ENCODE measurements at regions not wholly inside any gene's neighbourhood (a gene's known extent, or its start where the extent isn't known, plus 50 kb on each side); places are given as distances from the start of the nearest gene placed in this dataset.
"Not testable (repeated sequence)": the region's sequence is repeated elsewhere in the genome, so short reads cannot be mapped to it uniquely, and the experiment has no call there.

DNA sequence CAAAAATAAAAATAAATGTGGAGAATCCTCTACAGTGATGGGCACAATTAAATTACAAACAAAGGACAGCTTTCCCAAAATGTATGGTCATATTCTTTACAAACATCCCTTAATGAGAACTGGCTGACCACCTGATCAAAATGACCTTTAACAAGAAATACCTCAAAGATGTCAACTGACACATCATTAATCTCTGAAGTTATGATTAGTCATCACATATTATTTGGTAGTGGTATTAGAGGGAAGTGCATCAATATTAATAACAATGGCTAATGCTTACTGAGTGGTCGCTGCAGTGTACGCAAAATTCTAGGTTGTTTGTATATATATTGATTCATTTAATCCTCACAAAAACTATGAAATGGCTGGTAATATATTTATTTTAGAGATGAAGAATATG, 340.6 kb downstream of the GJA1 start:
- DNase-seq: no peak

DNA sequence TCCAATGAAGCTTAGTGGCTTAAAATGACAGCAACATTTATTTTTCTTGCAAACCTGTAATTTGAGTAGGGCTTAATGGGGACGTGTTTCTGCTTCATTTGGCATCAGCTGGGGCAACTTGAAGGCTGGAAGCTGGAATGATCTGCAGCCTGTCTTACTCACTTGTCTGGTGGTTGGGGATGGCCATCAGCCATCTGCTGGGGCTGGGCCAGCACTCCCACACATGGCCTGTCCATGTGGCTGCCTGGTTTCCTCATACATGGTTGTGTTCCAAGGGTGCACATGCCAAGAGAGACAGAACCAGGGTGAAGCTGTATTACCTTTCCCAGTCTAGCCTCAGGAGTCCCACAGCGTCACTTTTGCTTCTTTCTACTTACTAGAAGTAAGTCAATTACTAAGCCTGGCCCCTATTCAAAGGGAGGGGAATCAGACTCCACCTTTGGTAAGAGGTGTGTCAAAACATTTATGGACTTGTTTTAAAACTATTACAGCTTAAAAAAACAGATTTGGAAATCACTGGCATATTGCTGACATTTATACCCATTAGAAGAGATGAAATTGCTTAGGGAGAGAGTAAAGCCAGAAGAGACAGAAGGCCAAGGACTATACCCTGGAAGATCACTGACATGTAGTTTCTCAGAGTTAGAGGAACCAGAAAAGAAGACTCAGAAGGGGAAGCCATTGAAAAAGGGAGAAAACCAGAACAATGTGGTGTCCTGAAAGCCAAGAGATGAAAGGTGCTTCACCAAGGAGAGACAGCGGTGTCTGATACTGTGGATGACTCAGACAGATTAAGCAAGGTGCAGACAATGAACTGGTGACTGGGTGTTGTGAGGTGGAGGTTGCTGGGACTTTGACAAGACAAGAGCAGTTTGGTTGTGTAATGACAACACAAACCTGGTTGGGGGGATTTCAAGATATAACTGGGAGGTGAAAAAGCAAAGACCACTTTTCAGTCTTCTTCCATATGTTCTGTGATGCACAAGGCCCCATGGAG, 345.2 kb downstream of the GJA1 start:
- no peak for DNase-seq

- no peak for DNase-seq
Measured at GRCh38 chr6:121791396-121792315, 356.2 kb downstream of the GJA1 start.

GRCh38 chr6:121794630-121795029, 359.2 kb downstream of the GJA1 start:
- DNase-seq: no peak

GRCh38 chr6:121797598-121797997, 362.2 kb downstream of the GJA1 start:
- DNase-seq: not testable (repeated sequence)

DNA sequence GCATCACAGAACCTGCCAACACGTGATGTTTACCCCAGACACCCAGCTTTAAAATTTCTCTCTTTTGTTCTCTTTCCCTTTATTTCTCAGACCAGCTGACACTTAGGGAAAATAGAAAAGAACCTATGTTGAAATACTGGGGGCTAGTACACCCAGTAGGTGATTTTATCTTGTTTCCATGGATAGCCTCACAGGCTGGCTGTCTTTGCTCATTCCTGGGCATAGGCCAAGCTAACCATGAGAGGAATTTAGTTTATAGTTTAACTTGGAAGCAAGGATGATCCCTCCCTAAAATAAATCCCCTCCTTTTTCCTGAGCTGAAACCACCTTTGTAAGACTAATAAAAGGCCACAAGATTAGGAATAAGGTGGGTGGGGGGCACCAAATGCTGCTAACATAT, 362.7 kb downstream of the GJA1 start:
- DNase-seq: not testable (repeated sequence)

DNA sequence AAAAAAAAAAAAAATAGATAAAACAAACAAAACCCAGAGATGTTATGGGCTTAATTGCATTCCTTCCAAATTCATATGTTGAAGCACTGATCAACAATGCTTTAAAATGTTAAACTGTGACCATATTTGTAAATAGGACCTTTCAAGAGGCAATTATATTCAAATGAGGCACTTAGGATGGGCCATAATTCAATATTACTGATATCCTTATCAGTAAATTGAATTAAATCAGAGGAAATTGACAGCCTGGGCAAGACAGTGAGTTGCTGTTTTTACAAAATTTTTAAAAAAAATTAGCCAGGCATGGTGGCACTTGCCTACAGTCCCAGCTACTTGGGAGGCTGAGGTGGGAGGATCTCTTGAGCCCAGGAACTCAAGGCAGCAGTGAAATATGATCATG, 364.1 kb downstream of the GJA1 start:
- DNase-seq: no peak

GRCh38 chr6:121800047-121800446, 364.6 kb downstream of the GJA1 start:
- DNase-seq: no peak

DNA sequence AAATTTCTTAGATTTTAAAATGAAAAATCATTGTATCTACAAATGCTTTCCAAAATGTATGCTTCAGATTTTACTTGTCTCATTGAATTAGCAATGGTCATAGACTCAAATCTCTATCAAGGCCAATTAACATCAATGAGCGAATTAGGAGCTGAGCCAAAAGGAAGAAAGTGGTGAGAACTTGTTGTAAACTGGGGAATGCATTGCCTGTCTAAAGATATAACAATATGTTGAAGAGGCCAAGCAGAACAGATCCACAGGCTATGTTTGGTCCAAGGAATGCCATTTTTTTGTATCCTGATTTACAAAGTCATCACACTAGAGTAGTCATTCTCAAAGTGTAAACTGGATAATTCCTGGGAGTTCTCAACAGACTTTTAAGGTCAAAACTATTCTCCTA, 370.7 kb downstream of the GJA1 start:
- DNase-seq: no peak

DNA sequence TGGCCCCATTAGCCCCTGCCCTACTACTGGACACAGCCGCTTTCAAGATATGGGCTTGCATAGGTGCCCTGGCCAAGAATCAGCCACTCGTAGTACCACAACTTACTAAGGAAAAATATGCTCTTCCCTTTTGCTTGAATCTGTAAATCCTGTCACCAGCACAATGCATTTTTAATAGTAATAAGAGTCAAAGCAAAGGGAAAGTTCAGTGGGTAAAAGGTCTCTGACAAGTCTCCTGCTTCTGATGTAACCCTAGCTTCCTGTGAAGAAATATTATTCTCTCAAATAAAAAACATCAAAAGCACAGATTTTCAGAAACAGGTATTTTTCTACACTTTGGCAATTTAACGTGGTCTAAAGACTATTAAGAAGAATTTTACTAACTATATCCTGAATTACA, 373.8 kb downstream of the GJA1 start:
- DNase-seq: no peak

DNA sequence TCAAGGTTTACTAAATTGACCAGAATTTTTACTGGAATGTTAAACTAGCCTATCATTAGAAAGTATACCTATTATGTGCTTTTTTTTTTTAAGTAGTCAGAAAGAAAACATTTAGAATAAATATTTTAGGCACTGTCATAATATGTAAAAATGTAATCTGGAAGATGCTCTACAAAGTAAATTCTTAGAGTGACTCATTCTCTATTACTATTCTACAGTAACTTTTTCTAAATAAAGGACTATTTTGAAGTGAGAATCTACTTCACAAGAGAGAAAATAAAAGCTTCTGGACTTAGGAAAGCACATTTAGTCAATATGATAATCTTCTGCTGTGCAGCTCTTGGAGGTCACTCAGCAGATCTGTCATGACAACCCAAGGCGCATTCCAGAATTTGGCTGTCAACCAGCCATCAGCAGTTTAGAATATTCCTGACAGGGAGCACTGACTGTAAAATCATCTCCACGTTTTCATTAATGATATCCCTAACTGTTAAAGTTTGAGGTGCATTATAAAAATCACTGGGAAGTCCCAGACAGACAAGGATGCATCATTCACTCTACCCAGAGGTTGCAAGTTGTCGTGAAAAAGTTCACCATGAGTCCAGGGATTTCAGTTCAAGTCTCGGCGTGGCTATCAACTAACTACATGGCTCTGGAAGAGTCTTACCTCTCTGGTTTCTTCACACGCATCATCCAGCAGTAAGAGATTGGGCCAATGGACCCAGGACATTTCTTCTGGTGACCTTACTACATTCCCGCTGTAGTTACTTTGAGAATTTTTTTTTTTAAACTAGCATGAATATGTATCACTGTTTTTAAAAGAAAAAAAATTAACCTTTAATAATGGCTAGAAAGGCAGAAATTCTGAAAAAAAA, 374.9 kb downstream of the GJA1 start:
- no peak for DNase-seq

GRCh38 chr6:121811106-121811505, 375.7 kb downstream of the GJA1 start:
- no peak for DNase-seq

DNA sequence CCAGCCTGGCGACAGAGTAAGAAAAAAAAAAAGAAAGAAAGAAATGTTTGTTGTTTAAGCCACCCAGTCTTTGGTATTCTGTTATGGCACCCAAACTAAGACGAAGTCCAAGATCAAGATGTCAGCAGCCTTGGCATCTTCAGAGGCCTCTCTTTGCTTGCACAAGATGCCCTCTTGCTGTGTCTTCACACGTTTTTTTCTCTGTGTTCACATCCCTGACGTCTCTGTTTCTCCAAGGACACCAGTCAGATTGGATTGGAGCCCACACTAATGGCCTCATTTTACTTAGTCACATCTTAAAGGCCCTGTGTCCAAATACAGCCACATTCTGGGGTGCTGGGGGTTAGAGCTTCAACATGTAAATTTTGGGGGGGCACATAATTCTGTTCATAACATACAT, 380.9 kb downstream of the GJA1 start:
- DNase-seq: no peak

GRCh38 chr6:121816906-121817540, 381.6 kb downstream of the GJA1 start:
- DNase-seq: no peak

- no peak for DNase-seq
Measured at GRCh38 chr6:121823437-121823851, 388.0 kb downstream of the GJA1 start.

DNA sequence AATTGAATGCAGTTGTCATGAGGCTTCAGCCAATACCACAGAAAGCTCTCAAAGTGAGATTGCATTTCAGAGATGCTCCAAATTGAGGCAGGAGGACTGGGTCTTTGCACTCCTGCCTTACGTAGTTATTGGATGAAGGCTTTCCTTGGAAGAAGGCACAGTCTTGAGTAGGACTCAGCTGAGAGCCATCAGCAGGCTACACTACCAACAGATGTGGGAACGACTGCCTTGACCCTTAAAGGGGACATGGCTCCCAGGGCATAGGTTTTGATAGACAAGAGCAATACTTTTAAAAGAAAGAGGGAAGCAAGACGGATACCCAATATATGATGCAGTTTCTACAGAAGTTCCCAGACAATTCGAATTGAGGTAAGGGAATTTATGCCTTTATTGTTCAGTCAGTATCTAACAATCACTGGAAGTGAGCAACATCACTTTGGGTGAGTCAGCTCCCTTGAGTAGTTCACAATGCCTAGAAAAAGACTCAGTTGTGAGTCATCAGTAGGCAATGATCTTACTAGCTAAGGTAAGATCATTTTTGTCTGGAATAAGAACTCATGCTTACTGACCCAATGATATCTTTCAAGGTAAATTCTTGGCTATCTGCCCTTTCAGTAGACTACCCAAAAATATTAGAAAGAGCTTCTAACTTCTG, 390.8 kb downstream of the GJA1 start:
- DNase-seq: no peak

GRCh38 chr6:121828146-121828886, 392.9 kb downstream of the GJA1 start:
- no peak for DNase-seq

DNA sequence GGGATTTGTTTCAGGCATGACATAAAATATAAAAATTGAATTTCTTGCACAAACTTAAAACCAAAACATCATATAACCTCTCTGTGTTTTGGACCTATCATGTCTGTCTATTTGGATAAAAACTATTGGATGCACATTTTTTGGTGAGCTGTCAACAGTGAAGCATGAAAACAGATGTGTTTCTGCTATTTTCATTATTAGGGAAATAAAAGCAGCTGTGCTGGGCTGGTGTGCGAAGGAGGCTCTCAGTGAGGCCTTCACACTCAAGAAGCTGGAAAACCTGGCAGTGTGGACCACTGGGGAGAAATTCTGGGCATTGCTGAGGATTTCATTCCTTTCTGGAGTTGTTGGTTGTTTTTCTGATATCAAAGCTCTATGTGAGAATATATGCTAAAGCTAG, 395.3 kb downstream of the GJA1 start:
- DNase-seq: no peak

DNA sequence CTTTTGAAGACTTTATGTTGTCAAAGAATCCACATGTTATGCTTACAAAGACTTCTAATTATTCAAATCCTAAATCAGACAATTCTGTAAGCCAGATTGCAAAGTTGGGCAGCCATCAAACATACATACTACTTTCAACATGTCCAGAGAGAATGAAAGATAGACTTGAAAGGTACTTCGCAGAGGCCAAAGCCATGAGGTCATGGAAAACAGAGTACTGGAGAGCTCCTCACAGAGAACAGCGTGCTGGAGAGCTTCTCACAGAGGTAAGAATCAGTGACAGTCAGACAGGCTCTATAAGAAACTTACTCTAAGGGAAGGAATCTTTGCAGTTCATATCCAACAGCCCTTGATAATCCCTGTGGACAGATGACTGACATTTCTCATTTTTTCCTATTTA, 400.2 kb downstream of the GJA1 start:
- DNase-seq: no peak

DNA sequence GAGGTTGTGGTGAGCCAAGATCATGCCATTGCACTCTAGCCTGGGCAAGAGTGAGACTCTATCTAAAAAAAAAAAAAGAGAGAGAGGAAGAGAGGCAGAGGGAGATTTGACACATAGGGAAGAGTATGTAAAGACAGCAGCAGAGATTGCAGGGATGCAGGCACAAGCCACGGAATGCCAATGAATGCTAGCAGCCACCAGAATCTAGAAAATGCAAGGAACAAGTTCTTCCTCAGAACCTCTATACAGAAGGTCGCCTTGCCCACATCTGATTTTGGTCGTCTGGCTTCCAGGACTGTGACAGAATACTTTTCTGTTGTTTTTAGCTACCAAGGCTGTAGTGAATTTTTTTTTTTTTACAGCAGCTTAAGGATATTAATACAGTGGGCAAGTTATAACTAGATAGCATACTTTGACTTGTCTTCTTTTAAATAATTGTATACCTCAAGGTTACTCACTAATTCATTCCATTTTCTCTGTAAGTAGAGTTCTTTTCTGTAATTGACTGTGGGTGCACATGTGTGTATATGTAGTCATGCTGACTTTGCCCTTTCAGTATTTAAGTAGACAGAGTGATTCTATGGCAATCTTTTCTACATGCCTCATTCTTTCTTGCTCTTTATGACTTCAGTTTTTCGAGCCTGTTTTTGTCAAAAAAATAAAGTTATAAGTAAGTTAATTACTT, 402.2 kb downstream of the GJA1 start:
- DNase-seq: no peak

Data from bone marrow (tissue), 2 donors.